NCI-H128 (cell line): ENCODE measurements at regions not wholly inside any gene's neighbourhood (a gene's known extent, or its start where the extent isn't known, plus 50 kb on each side); places are given as distances from the start of the nearest gene placed in this dataset.
"Not testable (repeated sequence)": the region's sequence is repeated elsewhere in the genome, so short reads cannot be mapped to it uniquely, and the experiment has no call there.

ENCODE experiments used
- DNase-seq: peaks from one replicate; lab custom pipeline; 2025; ENCODE audit not compliant: unreplicated experiment; lab: John Stamatoyannopoulos, UW

DNA sequence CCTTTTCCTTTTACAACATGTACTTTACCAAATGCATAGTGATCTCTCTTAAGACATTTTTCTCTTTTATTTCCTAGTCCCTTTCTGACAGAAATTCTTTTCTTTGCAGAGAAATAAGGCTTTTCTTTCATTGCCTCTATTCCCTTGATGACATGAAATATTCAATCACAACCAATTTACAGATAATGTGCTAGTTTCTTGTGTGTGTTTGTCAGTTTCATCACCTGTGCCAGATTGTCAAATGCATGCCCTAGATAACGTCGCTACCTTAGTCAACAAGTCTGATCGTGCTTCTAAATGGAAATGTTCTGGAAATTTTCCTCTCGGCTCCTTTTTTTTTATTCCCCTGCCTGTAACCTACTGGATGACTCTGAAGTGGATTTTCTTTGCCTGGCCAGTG, 478.1 kb downstream of the KLF5 start:
- no peak for DNase-seq

DNA sequence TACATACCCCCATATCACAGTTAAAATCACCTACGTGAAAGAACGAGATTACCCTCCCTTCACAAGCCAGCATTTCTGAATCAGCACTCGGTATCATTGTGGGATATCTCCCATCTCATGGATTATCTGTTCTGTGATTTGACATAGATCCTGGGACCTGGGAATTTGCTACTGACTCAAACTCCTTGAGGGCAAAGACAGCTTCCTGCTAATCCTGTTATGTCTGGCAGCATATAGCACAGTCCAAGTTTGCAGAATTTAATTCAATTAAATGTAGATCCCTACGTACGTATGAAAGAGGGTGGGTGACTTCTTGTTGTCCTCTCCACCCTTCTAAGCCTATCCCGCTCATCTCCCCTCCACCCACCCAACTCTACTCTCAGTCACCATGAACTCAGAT, 476.5 kb downstream of the KLF5 start:
- DNase-seq, result no peak

DNA sequence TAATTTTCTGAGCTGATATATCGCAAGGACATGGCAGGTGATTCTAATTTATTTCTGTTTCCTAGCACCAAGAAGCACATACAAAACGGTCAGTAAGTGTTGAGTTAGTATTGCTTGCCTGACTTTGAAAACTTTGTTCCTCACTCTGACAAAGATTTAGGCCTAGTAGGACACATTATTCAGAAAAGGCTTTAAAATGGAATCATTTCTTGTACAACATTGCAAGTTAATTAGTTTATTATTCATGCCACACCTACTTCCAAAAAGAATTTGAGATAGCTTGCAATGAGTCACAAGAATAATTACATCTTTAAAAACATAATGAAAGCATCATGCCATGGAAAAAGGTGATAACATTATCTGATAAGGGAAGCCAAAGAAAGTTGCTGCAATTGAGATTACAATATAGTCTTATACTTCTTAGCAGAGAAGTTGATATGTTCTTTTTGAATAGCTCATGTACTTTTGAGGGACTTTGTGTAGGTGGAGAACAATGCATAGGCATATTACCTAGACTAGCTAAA, 474.2 kb downstream of the KLF5 start:
- no peak for DNase-seq

DNA sequence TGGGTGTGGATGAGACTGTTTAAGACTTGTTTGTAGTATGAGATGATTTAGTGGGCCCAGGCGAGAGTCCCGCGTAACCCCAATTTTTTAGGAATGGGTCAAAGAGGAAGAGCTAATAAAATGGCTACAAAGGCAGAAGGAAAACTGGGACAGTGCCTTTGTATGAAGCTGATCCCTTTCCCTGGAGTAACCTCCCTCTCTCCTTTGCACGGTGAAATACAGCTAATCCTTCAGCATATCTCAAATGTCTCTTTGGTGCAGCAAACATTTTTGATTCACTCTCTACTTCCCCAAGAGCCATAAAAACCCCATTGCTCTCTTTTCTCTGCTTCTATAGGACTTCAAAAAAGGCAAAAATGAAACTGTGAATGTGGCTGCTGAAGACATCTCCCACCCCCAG, 473.8 kb downstream of the KLF5 start:
- DNase-seq, result no peak

DNA sequence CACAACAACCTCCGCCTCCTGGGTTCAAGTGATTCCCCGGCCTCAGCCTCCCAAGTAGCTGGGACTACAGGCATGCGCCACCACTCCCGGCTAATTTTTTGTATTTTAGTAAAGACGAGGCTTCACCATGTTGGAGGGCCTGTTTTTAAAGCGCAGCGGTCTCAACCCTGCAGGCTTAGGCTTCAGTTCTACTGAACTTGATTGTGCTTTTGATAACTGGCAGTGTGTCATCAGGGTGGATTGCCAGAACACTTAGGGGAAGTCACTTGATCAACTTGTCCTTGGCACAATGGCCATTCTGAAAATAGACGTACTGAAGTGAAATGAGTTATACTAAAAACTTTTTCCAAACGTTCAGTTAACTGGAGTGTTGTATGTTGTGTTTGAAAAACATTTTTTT, 472.2 kb downstream of the KLF5 start:
- no peak for DNase-seq

DNA sequence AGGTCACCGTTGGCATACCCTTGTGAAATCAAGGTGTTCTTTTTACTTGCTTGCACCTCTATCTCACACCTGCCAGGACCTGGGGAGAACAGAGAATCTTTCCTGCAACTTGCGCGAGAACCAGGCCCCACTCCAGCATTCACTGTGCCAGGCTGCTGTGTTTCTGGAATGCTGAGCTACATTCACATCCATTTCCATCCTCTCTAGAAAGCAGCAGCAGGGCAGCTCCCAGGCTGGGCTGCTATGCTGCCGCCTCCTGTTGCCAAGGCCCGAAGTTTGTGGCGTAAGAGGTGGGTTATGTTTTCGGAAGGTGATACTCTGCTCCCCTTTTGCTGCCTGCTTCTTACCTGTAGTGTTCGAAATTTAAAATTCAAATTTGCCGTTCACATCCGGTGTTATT, 464.1 kb downstream of the KLF5 start:
- DNase-seq, result no peak

DNA sequence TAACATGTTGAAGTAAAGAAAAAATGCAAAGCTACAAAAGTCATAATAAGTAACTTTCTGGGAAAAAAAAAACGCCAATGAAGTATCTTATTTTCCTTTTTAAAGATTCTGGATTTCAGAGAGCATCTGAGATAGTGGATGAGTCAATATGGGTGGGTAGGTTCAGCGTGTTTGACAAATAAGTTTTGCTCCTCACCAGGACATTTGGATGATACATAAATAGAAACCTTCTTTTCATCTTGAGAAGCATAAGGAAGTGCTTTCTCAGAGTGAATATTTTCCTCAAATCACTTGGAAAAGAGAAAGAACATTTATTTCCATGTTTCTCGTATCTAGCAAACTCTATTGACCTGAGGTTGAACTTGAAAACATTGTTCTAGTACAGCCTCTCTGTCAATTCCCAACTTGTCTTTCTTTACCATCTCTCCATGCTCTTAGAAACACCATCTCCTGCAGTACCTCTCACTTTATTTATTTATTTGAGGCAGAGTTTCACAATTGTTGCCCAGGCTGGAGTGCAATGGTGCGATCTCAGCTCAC, 463.2 kb downstream of the KLF5 start:
- no peak for DNase-seq

DNA sequence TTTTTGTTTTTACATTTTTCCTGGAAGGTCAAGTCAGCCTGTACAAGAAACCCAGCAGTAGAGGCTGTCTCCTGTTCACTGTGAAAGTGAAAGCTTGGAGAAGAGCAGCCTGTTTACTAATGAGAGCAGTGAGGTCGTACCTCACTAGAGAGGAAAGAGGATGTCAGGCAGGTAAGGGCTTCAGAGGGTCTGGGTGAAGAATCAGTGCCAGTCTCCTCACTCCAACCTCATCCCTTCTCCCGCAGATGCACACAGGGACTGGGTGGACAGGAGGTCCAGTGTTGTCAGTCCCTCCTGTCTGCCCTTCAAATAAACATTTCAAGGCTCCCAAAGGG, 462.5 kb downstream of the KLF5 start:
- DNase-seq, result no peak

DNA sequence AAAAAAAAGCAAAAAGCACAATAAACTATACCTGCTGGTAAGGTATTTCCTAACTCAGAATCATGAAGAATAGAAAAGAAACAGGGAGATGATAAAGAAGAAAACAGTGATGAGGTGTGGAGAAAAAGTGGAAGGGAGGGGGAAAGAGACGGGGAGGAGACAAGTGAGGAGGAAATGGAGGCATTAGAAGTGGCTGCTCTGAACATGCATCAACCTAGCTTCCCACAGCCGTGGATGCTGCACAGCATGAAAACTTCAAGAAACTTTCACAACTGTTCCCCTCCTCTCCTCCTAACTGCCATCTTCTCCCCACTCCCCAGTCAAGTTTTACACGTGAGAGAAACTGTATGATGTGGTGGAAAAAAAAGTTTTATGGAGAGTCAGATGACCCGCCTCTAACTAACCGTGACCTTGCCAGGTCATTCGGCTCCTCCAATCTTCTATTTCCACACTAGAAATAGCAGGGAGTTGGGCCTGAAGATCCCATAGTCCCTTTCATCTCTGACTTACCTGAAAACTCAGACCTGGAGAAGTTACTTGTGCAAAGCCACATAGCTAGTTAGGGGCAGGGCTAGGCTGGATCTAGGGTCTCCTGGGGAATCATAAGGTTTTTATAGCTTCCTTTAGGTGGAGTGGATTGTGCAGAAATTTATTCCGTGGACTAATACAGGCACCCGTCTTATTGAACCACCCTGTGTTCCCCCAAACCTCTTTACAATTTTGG, 461.9 kb downstream of the KLF5 start:
- no peak for DNase-seq

DNA sequence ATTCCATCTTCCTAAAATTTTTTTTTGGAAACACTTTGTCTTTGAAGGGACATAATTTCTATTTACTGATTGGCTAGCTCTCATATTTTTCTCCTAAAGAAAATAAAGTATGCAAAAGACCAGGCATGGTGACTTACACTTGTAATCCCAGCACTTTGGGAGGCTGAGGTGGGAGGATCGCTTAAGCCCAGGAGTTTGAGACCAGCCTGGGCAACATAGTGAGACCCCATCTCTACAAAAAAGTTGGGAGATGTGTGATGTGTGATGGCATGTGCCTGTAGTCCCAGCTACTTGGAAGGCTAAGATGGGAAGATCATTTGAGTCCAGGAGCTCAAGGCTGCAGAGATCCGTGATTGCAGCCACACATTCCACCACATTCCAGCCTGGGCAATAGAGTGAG, 461.3 kb downstream of the KLF5 start:
- DNase-seq, result not testable (repeated sequence)

DNA sequence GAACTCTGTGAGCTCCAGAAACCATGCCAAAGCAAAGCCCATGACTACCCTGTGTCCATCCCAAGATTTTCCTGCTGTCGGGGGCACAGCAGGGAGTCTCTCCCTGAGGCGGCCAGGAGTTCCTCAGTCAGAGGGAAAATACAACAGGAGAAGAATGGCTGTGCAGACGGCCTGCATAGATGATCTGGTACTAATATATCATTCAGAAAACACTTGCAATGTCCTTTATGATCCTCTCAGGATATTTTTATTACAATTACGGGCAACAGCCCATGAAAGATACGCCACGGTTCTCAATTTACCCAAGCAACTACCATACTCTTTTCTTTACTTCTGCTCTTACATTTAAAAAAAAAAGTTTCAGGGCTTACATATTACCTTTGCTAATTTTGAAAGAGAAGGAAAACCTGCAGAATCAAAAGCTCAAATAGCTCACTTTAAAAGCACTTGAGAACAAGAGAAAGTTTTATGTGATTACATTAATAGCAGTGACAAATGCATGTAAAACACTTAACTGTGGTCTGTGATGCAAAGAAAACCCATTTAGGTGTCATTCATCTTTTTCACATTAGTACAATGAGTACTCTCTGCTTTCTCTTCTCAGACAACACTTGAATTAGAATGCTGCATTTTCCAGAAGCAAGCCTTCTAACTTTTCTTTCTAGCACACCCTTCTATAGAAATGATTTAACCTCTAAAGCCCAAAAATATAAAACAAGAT, 460.8 kb downstream of the KLF5 start:
- peak; percentile 42 for DNase-seq

DNA sequence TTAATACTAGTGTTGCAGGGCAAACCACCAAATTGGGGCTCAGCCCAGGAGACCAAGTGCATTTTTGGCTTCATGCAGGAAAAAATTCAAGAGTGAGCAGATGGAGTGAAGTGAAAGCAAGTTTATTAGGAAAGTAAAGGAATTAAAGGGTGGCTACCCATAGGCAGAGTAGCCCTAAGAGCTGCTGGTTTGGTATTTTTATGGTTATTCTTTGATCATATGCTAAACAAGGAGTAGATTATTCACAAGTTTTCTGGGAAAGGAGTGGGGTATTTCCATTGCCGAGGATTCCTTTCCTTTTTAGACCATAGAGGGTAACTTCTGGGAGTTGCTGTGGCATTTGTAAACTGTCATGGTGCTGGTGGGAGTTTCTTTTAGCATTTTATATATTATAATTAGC, 459.0 kb downstream of the KLF5 start:
- DNase-seq, result no peak

DNA sequence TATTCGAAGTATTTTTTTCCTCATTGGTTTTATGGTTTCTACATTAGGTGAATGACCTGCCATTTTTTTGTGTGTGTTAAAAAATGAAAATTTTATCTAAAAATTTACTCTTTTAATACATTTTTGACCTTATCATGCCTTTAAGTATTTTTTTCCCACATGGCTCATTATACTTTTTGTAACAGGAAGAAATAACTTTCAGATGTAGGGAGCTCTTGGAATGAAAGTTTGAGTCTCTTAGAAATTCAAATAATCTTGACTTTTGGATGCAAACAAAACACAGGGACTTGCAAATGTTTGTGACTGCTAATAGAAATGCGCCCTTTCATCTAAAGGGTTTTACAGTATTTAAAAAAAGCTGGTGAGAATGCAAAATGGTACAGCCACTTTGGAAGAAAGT, 457.9 kb downstream of the KLF5 start:
- DNase-seq, result no peak

DNA sequence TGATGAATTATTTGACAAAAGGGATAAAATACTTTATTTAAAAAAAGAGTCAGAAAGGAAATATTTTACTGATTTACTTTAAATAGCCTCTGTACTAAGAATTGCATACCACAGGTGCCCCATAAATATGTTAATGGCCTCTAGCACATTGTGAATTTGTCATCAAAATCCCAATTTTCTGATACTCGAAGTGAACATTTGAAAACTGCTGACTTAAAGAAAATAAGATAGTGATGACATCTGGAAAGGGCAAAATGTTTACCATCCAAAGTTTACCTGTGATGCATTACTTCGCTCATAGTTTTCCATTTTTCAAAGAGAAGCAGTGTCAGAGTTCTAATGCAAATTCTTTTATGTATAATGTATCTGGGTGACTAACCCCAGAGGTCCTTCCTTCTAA, 455.4 kb downstream of the KLF5 start:
- no peak for DNase-seq

DNA sequence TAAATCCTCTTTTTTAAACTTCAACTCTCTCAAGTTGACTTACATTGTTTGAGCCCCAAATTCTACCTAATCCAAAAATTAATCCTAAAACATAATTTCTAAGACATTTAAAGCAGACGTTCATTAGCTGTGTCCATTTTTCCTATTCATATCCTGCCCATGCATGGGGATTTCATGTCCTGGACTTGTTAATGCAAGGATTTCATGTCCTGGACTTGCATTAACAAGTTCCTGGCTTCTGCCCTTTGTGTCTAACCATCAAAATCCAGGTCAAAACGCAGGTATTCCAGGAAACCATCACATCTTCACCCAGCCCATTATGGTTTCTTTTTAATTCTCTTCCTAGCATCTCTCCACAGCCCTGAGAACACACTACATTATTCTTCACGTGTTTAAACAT, 454.9 kb downstream of the KLF5 start:
- DNase-seq, result no peak

DNA sequence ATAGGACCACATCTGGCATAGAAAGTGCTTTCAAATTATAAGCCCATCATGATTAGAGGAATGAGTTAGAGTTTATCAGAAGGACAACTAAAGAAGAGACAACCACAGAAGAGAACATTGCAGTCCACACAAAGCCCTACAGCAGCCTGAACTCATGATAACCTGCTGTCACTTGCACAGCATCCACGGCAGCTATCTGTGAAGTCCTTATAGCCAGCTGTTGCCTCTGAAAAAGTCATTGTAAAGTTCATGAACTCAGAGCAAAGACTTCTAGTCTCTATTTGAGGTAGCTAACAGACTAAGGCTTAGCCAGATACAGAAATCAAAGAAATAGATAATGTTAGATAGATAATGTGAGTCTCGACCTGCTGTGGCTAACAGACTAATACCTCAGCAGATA, 450.0 kb downstream of the KLF5 start:
- no peak for DNase-seq

DNA sequence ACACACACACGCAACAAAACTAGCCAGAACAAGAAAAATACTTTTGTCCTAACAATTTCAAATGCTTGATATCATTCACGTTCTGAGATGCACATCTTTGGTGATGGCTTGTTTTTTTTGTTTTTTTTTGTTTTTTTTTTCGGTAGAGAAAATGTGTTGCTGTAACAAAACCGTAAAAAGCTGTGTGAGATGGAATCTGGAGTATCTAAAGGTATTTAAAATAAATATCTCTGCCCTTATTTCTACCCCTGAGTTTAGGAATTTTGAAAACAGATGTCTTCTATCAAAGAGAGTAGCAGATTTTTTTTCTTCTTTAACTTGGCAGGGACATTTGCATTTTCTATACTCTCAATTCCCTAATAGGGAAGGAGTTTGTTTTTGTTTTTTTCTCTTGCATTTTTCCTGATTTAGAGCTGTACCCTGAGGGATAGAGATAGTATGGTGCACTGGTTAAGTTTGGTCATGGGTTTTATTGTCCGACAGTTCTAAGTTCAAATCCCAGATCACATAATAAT, 446.6 kb downstream of the KLF5 start:
- DNase-seq, result no peak

DNA sequence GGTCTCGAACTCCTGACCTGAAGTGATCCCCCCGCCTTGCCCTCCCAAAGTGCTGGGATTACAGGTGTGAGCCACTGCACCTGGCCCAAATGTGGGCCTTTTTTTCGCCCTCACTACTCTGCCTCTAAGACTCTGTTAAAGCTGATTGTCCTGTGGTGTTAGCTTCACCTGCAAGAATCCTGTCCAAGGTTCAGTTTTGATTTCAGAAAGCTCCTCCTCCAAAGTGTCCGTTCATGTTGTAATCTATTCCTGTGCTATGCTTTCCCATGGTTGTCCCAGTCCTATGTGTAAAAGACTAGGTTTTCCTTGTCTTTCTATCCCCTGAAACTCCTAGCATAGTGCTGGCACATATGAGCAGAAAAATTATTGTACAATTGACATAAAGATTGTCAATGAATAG, 440.9 kb downstream of the KLF5 start:
- no peak for DNase-seq

DNA sequence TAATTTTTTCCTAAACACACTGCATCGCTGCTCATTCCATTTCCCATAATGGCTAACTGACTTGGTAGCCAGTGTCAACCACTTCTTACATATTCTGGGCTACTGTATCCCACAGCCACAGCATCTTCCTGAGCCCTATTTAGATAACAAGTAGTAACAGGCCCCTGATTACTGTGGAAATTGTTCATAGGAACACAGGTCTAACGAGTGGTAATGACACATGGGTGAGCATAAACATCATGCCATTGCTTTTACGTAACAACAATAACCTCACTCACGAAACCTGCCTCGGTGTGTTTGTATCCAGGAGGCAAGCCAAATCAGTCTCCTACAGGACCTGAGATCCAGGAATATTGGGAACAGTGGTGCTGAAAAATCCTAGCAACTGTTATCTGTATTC, 438.6 kb downstream of the KLF5 start:
- no peak for DNase-seq

DNA sequence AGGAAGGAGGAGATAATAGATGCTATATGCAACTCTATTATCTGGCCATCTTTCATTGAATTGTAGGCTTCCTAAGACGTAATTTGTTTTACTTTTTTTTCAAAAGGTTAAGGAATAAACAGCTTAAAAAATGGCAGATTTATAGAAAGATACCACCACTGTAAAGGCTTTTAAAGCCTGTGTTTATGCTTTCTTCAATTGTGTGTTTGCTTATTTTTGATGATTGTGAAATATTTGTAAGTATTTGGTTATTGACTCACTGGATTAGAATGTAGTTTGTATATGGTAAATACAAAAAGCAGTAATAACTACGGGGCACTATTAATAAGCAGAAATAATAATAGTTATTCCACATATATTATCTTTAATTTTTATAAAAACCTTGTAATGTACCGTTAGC, 437.9 kb downstream of the KLF5 start:
- no peak for DNase-seq

DNA sequence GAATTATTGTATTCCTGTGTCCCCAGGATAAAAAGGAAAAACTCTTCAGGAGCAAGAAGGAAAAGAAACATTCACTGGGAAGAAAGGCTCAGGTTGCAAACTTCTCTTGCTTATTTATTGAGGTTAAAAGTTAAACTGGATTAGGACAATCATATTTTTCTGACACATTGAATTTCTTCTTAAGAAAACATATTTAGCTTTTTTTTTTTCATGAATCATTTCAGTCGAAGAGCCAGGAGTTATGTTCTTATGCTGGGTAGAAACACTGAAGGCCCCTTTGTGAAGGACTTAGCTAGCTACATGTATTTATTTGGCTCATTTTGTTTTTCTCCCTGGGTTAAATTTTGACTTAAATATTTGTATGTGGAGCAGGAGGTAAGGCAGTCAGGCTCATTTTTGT, 434.0 kb downstream of the KLF5 start:
- DNase-seq, result no peak

DNA sequence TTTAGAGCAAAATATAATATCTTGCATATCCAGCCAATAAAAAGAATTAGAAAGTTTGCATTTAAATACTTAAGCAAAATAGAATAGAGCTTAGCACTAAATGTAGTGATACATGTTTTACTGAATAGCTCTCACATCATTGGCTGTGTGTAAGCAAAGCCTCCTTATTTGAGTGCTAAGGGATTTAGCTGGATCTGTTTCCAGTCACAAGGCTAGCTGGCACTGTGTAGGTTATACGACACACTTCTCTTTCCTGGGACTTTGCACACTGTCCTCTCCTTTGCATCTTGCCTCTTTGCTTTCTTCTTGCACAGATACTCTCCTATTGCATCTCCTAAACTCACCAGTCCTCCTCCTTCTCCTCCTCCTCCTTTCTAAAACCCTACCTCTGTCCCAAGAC, 423.8 kb downstream of the KLF5 start:
- no peak for DNase-seq
